GM23248 (cell line): ENCODE measurements at regions not wholly inside any gene's neighbourhood (a gene's known extent, or its start where the extent isn't known, plus 50 kb on each side); places are given as distances from the start of the nearest gene placed in this dataset.

Source experiments
- EZH2 ChIP-seq: fragments of 200-600 bp; sonication (generic); IDR thresholded peaks from 2 replicates; pipeline ENCODE4 v1.6.1; 2018; ENCODE audit warnings: antibody characterized with exemption, mild to moderate bottlenecking; ENCODE audit not compliant: insufficient read depth, poor library complexity, severe bottlenecking
- EZH2phosphoT487 ChIP-seq: fragments of 200-600 bp; sonication (generic); IDR thresholded peaks from 2 replicates; pipeline ENCODE4 v1.6.1; 2018; ENCODE audit warnings: antibody characterized with exemption, moderate library complexity, mild to moderate bottlenecking, low read depth; ENCODE audit not compliant: insufficient read depth

- TF ChIP-seq EZH2 (no peak), EZH2phosphoT487 (no peak)
Measured at GRCh38 chr12:108457734-108458361, 57.2 kb upstream of the FICD start.
